ENCODE measurements at regions not wholly inside any gene's neighbourhood (a gene's known extent, or its start where the extent isn't known, plus 50 kb on each side); places are given as distances from the start of the nearest gene placed in this dataset.

GRCh38 chr2:176502619-176503018 is 233.4 kb downstream of the MTX2 start:
- DNase-seq (ENCODE audit: low spot score) = no peak

- no peak for DNase-seq (ENCODE audit: low spot score)
These were observed 234.5 kb downstream of the MTX2 start for GRCh38 chr2:176503776-176504175.

- DNase-seq (ENCODE audit: low spot score) = no peak
These were observed 235.2 kb downstream of the MTX2 start for GRCh38 chr2:176504440-176504839.

- DNase-seq (ENCODE audit: low spot score) = no peak
These were observed 238.5 kb downstream of the MTX2 start for GRCh38 chr2:176507786-176508185.

- no peak for DNase-seq (ENCODE audit: low spot score)
These were observed 239.1 kb downstream of the MTX2 start for GRCh38 chr2:176508374-176508773.

- DNase-seq (ENCODE audit: low spot score) = no peak
These were observed 239.9 kb downstream of the MTX2 start for GRCh38 chr2:176508984-176509740.

GRCh38 chr2:176514276-176514675 is 245.0 kb downstream of the MTX2 start:
- DNase-seq (ENCODE audit: low spot score) = no peak

- no peak for DNase-seq (ENCODE audit: low spot score)
These were observed 245.7 kb downstream of the MTX2 start for GRCh38 chr2:176514805-176515500.

GRCh38 chr2:176516051-176516602 is 246.9 kb downstream of the MTX2 start:
- no peak for DNase-seq (ENCODE audit: low spot score)

GRCh38 chr2:176518823-176519222 is 249.6 kb downstream of the MTX2 start:
- no peak for DNase-seq (ENCODE audit: low spot score)

GRCh38 chr2:176521878-176522670 is 252.8 kb downstream of the MTX2 start:
- no peak for DNase-seq (ENCODE audit: low spot score)

- no peak for DNase-seq (ENCODE audit: low spot score)
These were observed 255.8 kb downstream of the MTX2 start for GRCh38 chr2:176525086-176525485.

GRCh38 chr2:176526995-176527901 is 258.0 kb downstream of the MTX2 start:
- DNase-seq (ENCODE audit: low spot score) = no peak

- DNase-seq (ENCODE audit: low spot score) = no peak
These were observed 262.4 kb downstream of the MTX2 start for GRCh38 chr2:176531608-176532007.

- DNase-seq (ENCODE audit: low spot score) = no peak
These were observed 264.4 kb downstream of the MTX2 start for GRCh38 chr2:176533505-176534193.

- DNase-seq (ENCODE audit: low spot score) = no peak
These were observed 265.7 kb downstream of the MTX2 start for GRCh38 chr2:176534798-176535466.

GRCh38 chr2:176535467-176536113 is 266.3 kb downstream of the MTX2 start:
- DNase-seq (ENCODE audit: low spot score) = no peak

- no peak for DNase-seq (ENCODE audit: low spot score)
These were observed 267.3 kb downstream of the MTX2 start for GRCh38 chr2:176536439-176537133.

GRCh38 chr2:176537932-176538331 is 268.7 kb downstream of the MTX2 start:
- DNase-seq (ENCODE audit: low spot score) = no peak
